Inflammatory macrophage treated with lipopolysaccharide for 4 hours (primary cell): ENCODE measurements at regions not wholly inside any gene's neighbourhood (a gene's known extent, or its start where the extent isn't known, plus 50 kb on each side); places are given as distances from the start of the nearest gene placed in this dataset.
A peak's percentile ranks its signal among the peaks of the same experiment; 100 is the strongest.
"Not testable (repeated sequence)": the region's sequence is repeated elsewhere in the genome, so short reads cannot be mapped to it uniquely, and the experiment has no call there.

Source experiments
- DNase-seq: peaks from one replicate; pipeline ENCODE4 v3.0.0-alpha.2; 2020

GRCh38 chr2:58721912-58722591 is 480.9 kb upstream of the FANCL start:
- DNase-seq, result no peak

- no peak for DNase-seq
These were observed 479.9 kb upstream of the FANCL start for GRCh38 chr2:58720770-58721697.

- no peak for DNase-seq
These were observed 479.1 kb upstream of the FANCL start for GRCh38 chr2:58720033-58720769.

GRCh38 chr2:58715344-58715743 is 474.2 kb upstream of the FANCL start:
- DNase-seq, result no peak

- DNase-seq, result no peak
These were observed 473.1 kb upstream of the FANCL start for GRCh38 chr2:58714238-58714637.

DNA sequence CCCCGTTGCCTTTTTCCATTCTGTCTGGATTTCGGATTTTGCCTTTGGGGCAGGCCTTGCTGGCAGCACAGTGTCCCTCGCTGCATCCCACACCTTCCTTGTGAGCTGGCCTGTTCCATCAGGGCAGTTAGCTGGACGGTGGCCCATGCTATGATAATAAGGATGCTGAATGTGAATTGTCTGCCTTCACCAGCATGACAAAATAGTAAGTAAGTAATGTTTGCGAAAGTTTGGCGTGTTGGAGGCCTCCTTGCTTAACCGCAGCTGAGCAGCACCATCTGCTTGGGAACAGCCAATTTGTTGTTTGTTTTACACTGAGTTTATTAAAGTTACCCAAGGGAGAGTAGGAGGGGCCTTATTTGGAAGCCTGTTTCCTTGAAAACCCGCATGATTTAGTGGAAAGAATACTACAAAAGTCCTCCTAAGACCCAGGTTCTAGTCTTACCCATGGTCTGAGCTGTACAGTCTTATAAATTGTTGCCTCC is 469.7 kb upstream of the FANCL start:
- DNase-seq, result no peak

DNA sequence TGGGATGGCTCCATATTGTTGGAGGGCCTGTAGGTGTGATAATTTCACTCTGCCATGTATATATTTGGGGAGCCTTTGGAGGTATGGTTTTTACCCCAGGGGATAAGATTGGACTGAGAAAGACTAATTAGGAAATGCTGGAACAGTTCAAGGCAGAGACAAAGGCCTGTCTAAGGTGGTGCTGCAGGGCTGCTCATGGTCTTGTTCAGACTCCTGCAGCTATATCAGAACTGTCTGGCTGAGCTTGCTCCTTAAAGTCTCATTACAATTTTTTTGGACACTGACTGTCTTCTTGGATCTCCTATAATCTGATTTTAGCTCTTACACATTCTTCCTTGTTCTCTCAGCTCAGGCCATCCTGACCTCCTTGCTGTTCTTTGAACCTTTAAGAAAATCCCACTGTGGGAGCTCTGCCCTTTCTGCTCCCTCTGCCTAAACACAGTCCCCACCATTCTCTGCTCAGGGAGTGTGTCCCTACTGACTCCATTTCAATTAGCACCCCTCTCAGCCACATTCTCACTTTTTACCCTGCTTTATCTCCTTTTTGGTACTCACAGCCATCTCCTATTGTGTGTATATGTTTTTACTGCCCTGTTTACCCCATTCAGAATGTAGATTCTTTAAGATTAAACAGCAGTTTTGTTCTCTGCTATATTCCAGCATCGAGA is 468.7 kb upstream of the FANCL start:
- DNase-seq, result no peak

GRCh38 chr2:58709274-58709673 is 468.1 kb upstream of the FANCL start:
- no peak for DNase-seq

GRCh38 chr2:58708565-58708964 is 467.4 kb upstream of the FANCL start:
- no peak for DNase-seq

- DNase-seq, result peak; percentile 53
These were observed 461.3 kb upstream of the FANCL start for GRCh38 chr2:58702302-58702885.

DNA sequence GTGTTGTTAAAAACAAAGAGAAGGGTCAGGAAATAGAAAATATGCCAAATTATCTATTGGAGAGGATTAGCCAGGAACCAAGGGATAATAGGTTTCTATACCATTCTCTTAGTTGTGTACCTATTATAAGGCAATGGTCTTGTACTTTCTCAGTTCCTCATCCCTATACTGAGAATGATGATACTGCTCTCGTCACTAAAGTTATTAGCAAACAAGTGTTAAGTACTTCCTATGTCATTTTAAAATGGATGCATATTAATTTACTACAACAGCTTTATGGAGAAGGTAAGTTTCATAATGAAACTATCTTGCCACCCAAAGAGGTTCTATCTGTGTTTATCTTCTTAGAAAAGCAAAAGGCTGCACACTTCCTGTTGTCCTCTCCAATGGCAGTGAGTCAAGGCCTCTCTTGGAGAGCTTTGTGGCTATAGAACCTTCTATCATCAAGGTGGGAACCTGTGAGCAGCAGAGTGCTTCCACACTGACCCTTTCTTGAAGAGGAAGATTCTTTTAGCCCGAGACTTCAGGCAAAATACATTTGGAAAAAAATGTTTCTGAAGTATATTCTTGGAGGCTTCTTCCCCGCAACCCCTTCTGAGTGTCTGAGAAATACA is 460.7 kb upstream of the FANCL start:
- peak; percentile 50 for DNase-seq

GRCh38 chr2:58700591-58700990 is 459.5 kb upstream of the FANCL start:
- DNase-seq, result peak; percentile 55

DNA sequence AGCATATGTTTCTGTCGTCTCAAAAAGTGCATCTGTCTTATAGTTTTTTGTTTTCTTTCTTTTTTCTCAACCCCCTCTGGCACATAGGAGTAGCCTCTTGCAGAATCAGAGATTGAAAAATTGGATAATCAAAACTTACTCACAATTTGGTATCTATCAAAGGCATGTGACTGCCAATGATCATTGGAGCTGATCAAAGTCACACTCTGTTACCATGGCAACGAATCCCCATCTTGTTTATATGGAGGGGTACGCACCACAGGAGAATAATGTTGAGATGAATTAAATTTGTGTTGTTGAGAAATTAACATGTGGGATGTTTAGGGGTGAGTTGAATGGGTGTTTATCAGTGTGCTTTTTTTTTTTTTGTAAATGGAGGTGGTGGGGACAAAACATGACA is 458.3 kb upstream of the FANCL start:
- DNase-seq, result no peak

DNA sequence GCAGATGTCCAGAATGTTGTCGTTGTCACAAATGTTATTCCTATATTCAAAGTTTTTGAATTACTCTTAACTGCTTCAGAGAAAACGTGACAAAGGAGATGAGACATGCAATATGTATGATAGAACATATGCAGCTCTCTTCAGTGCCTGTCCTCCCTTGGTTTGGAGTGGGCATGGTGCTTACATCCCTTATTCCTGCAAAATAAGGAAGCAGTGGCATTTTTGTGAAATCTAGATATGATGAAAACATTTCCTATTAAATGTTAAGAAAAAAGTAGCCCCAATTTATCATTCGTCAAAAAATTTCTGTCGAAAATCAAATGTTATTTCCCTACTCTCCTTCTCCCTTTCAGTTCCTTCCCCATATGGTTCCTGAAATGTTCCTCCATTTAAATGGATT is 457.5 kb upstream of the FANCL start:
- DNase-seq, result peak; percentile 83

- DNase-seq, result not testable (repeated sequence)
These were observed 453.0 kb upstream of the FANCL start for GRCh38 chr2:58694114-58694513.

DNA sequence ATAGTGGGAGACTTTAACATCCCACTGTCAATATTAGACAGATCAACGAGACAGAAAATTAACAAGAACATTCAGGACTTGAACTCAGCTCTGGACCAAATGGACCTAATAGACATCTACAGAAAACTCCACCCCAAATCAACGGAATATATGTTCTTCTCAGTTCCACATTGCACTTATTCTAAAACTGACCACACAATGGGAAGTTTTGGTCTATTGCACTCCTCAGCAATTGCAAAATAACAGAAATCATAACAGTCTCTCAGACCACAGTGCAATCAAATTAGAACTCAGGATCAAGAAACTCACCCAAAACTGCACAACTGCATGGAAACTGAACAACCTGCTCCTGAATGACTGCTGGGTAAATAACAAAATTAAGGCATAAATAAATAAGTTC is 449.9 kb upstream of the FANCL start:
- DNase-seq, result peak; percentile 56

GRCh38 chr2:58688813-58689212 is 447.7 kb upstream of the FANCL start:
- DNase-seq, result no peak

- peak; percentile 54 for DNase-seq
These were observed 445.7 kb upstream of the FANCL start for GRCh38 chr2:58686776-58687175.

GRCh38 chr2:58680755-58681310 is 439.7 kb upstream of the FANCL start:
- DNase-seq, result peak; percentile 7

GRCh38 chr2:58677748-58678147 is 436.6 kb upstream of the FANCL start:
- DNase-seq, result no peak

GRCh38 chr2:58671675-58672074 is 430.6 kb upstream of the FANCL start:
- no peak for DNase-seq

GRCh38 chr2:58669998-58670397 is 428.9 kb upstream of the FANCL start:
- no peak for DNase-seq
